ENCODE measurements at regions not wholly inside any gene's neighbourhood (a gene's known extent, or its start where the extent isn't known, plus 50 kb on each side); places are given as distances from the start of the nearest gene placed in this dataset.

GRCh38 chr11:82092904-82093303 is 640.8 kb downstream of the FAM181B start:
- no peaks in the 10 kb centered on the region for H3F3A ChIP-seq (ENCODE audit: insufficient read depth, low read length)
- H3K79me2 ChIP-seq (ENCODE audit: insufficient read depth, low read length) = no peaks in the 10 kb centered on the region
- no peaks in the 10 kb centered on the region for H3K9me3 ChIP-seq (ENCODE audit: low read length)
- H4K20me1 ChIP-seq (ENCODE audit: insufficient read depth, low read length) = no peaks in the 10 kb centered on the region
- H3K4me1 ChIP-seq (ENCODE audit: insufficient read depth, low read length, severe bottlenecking) = no peaks in the 10 kb centered on the region
- no peak overlapping the region for H3K4me3 ChIP-seq (ENCODE audit: low read depth, low read length, poor library complexity, severe bottlenecking)
- no peaks in the 10 kb centered on the region for H3K9me2 ChIP-seq (ENCODE audit: low read depth, low read length)
- H3K4me2 ChIP-seq (ENCODE audit: low read length) = no peak overlapping the region
- H3K27me3 ChIP-seq (ENCODE audit: insufficient read depth, low read length) = no peaks in the 10 kb centered on the region
- no peak overlapping the region for H3K9ac ChIP-seq (ENCODE audit: low read length)
- no peak for TF ChIP-seq EZH2 (IDR thresholded peaks at IDR 0.05; ENCODE audit: borderline replicate concordance, low read length)
- TF ChIP-seq CTCF (IDR thresholded peaks at IDR 0.05; ENCODE audit: low read length) = no peak
- no peak overlapping the region for H2AFZ ChIP-seq (ENCODE audit: low read length)
- no peak overlapping the region for H3K27ac ChIP-seq (ENCODE audit: low read depth, low read length, poor library complexity, severe bottlenecking)
- no peaks in the 10 kb centered on the region for H3K36me3 ChIP-seq (ENCODE audit: insufficient read depth, low read length)

GRCh38 chr11:82089426-82089825 is 644.2 kb downstream of the FAM181B start:
- Histone ChIP-seq H3K4me3 (ENCODE audit: low read depth, low read length, poor library complexity, severe bottlenecking) (no peak overlapping the region), H2AFZ (ENCODE audit: low read length) (no peak overlapping the region), H3K9me2 (ENCODE audit: low read depth, low read length) (no peaks in the 10 kb centered on the region), H4K20me1 (ENCODE audit: insufficient read depth, low read length) (no peaks in the 10 kb centered on the region), H3K9me3 (ENCODE audit: low read length) (no peaks in the 10 kb centered on the region), H3K4me2 (ENCODE audit: low read length) (no peak overlapping the region), H3K36me3 (ENCODE audit: insufficient read depth, low read length) (no peaks in the 10 kb centered on the region), H3F3A (ENCODE audit: insufficient read depth, low read length) (no peaks in the 10 kb centered on the region), H3K9ac (ENCODE audit: low read length) (no peak overlapping the region), H3K4me1 (ENCODE audit: insufficient read depth, low read length, severe bottlenecking) (no peaks in the 10 kb centered on the region), H3K27me3 (ENCODE audit: insufficient read depth, low read length) (no peaks in the 10 kb centered on the region), H3K27ac (ENCODE audit: low read depth, low read length, poor library complexity, severe bottlenecking) (no peak overlapping the region), H3K79me2 (ENCODE audit: insufficient read depth, low read length) (no peaks in the 10 kb centered on the region)
- no peak for TF ChIP-seq CTCF (IDR thresholded peaks at IDR 0.05; ENCODE audit: low read length)
- no peak for TF ChIP-seq EZH2 (IDR thresholded peaks at IDR 0.05; ENCODE audit: borderline replicate concordance, low read length)

GRCh38 chr11:82085493-82085892 is 648.2 kb downstream of the FAM181B start:
- H3K9ac ChIP-seq (ENCODE audit: low read length) = no peak overlapping the region
- no peaks in the 10 kb centered on the region for H3K9me2 ChIP-seq (ENCODE audit: low read depth, low read length)
- H3K79me2 ChIP-seq (ENCODE audit: insufficient read depth, low read length) = no peaks in the 10 kb centered on the region
- H3F3A ChIP-seq (ENCODE audit: insufficient read depth, low read length) = no peaks in the 10 kb centered on the region
- H3K9me3 ChIP-seq (ENCODE audit: low read length) = no peaks in the 10 kb centered on the region
- no peaks in the 10 kb centered on the region for H3K27me3 ChIP-seq (ENCODE audit: insufficient read depth, low read length)
- TF ChIP-seq EZH2 (IDR thresholded peaks at IDR 0.05; ENCODE audit: borderline replicate concordance, low read length) = no peak
- TF ChIP-seq CTCF (IDR thresholded peaks at IDR 0.05; ENCODE audit: low read length) = no peak
- H3K4me1 ChIP-seq (ENCODE audit: insufficient read depth, low read length, severe bottlenecking) = no peaks in the 10 kb centered on the region
- no peak overlapping the region for H3K27ac ChIP-seq (ENCODE audit: low read depth, low read length, poor library complexity, severe bottlenecking)
- H3K4me3 ChIP-seq (ENCODE audit: low read depth, low read length, poor library complexity, severe bottlenecking) = no peak overlapping the region
- no peak overlapping the region for H2AFZ ChIP-seq (ENCODE audit: low read length)
- no peak overlapping the region for H3K4me2 ChIP-seq (ENCODE audit: low read length)
- no peaks in the 10 kb centered on the region for H3K36me3 ChIP-seq (ENCODE audit: insufficient read depth, low read length)
- no peaks in the 10 kb centered on the region for H4K20me1 ChIP-seq (ENCODE audit: insufficient read depth, low read length)

Measured in OCI-LY1 (cell line).